ENCODE measurements at regions not wholly inside any gene's neighbourhood (a gene's known extent, or its start where the extent isn't known, plus 50 kb on each side); places are given as distances from the start of the nearest gene placed in this dataset.
A peak's percentile ranks its signal among the peaks of the same experiment; 100 is the strongest.

GRCh38 chr2:228273159-228273558, 91.7 kb upstream of the SPHKAP start:
- no peak for DNase-seq

- no peak for DNase-seq
Observed at GRCh38 chr2:228269351-228269750, 87.9 kb upstream of the SPHKAP start.

GRCh38 chr2:228268756-228269155, 87.3 kb upstream of the SPHKAP start:
- peak; percentile 9 for DNase-seq

GRCh38 chr2:228268301-228268700, 86.8 kb upstream of the SPHKAP start:
- DNase-seq, result no peak

- DNase-seq, result no peak
Observed at GRCh38 chr2:228263156-228263555, 81.7 kb upstream of the SPHKAP start.

- DNase-seq, result no peak
Observed at GRCh38 chr2:228261546-228261945, 80.1 kb upstream of the SPHKAP start.

GRCh38 chr2:228257379-228257778, 75.9 kb upstream of the SPHKAP start:
- DNase-seq, result no peak

- no peak for DNase-seq
Observed at GRCh38 chr2:228253752-228254151, 72.3 kb upstream of the SPHKAP start.

GRCh38 chr2:228247335-228247734, 65.8 kb upstream of the SPHKAP start:
- DNase-seq, result no peak

GRCh38 chr2:228245601-228246000, 64.1 kb upstream of the SPHKAP start:
- no peak for DNase-seq

- no peak for DNase-seq
Observed at GRCh38 chr2:228242591-228242990, 61.1 kb upstream of the SPHKAP start.

GRCh38 chr2:228239907-228240561, 58.5 kb upstream of the SPHKAP start:
- DNase-seq, result no peak

- DNase-seq, result no peak
Observed at GRCh38 chr2:228239207-228239906, 57.9 kb upstream of the SPHKAP start.

All from COR-L47 (cell line).